Pancreas (tissue), 10 donors: ENCODE measurements at regions not wholly inside any gene's neighbourhood (a gene's known extent, or its start where the extent isn't known, plus 50 kb on each side); places are given as distances from the start of the nearest gene placed in this dataset.

Source experiments
- ATAC-seq, 4 donors: fragments of 200-7000 bp; cut with Tn5 transposase; one replicate each; pipeline versions ENCODE4 v1.8.0 to v1.9.1; 2020; ENCODE audit warnings: mild to moderate bottlenecking in 4 of 4, moderate library complexity in 4 of 4
- DNase-seq, 6 donors: peaks; one replicate each; pipeline ENCODE4 v3.0.0-alpha.2; 2020
- FAIRE-seq: peaks from 2 replicates; lab custom pipeline; 2012; peaks lifted over from hg19 to GRCh38; lab: Jason Lieb, UNC
- H3K27ac ChIP-seq, 4 donors: fragments of 200-600 bp; sonication (generic); 1 replicate in 3 of 4; 2 replicates in 1 of 4; pipeline versions ENCODE4 v1.5.0 to v1.8.0; 2020
- H3K27me3 ChIP-seq, 4 donors: fragments of 200-600 bp; one replicate each; pipeline ENCODE4 v1.8.0; 2021
- H3K36me3 ChIP-seq, 3 donors: fragments of 200-600 bp; sonication (generic) in 1 of 3; one replicate each; pipeline versions ENCODE4 v1.5.0 to v1.8.0; 2020 to 2021
- H3K4me1 ChIP-seq, 3 donors: fragments of 200-600 bp; one replicate each; pipeline ENCODE4 v1.8.0; 2021
- H3K4me3 ChIP-seq, 4 donors: fragments of 200-600 bp; sonication (generic) in 2 of 4; one replicate each; pipeline versions ENCODE4 v1.5.0 to v1.8.0; 2020 to 2021
- H3K9me3 ChIP-seq, 4 donors: fragments of 200-600 bp; one replicate each; pipeline ENCODE4 v1.8.0; 2021
- CTCF ChIP-seq, 4 donors: fragments of 200-600 bp; sonication (generic) in 3 of 4; IDR thresholded peaks; one replicate each; pipeline versions ENCODE4 v1.5.0 to v1.8.0; 2021; ENCODE audit warnings: antibody characterized with exemption in 4 of 4
- WGBS, 2 donors: extraction: QIAGEN DNeasy Blood & Tissue Kit; methylation state at CpG; one replicate each; pipeline ENCODE4 v1.1.7; 2013; 5-methylcytosine and 5-hydroxymethylcytosine counted together
- intact Hi-C, 3 donors: fragments of 100-400 bp; cut with DNase I; formaldehyde crosslinking; loops; one replicate each; pipeline versions ENCODE4 v1.11.1 to v1.14.2; 2022
- donor health status: healthy with polysubstance abuse.
- donor health status: DM: no; HTN: no; CAD: no; lungs with moderate emphysema.
- donor health status: DM: no; HTN: no; CAD: no.
- donor health status: control.
- donor health status: control.
- donor health status: Bipolar disorder and iron deficiency.
- donor health status: DM: yes; HTN: yes; CAD: no.
- donor health status: DM: no; HTN: no; CAD: no.
- donor health status: DM: no; HTN: no; CAD: no.
- donor health status: DM: yes; HTN: yes; CAD: no.

GRCh38 chr16:60295451-60295850 lies 1561.3 kb upstream of the GOT2 start:
- no peaks in the 10 kb centered on the region for H3K4me1 ChIP-seq
- no peaks in the 10 kb centered on the region for H3K9me3 ChIP-seq
- WGBS, 2 donors, result 38 to 59% methylated on average over 3 of the region's 3 CpGs
- TF ChIP-seq CTCF (IDR thresholded peaks at IDR 0.05), result no peak
- H3K27me3 ChIP-seq, result no peaks in the 10 kb centered on the region
- intact Hi-C loops, result no loop called here
- no peak for ATAC-seq
- H3K36me3 ChIP-seq, result no peaks in the 10 kb centered on the region
- no peak for FAIRE-seq
- no peak overlapping the region for H3K27ac ChIP-seq
- DNase-seq, result no peak
- H3K4me3 ChIP-seq, result no peak overlapping the region

GRCh38 chr16:60285794-60286193 lies 1551.7 kb upstream of the GOT2 start:
- ATAC-seq (no peak), FAIRE-seq (no peak), DNase-seq (no peak)
- no peaks in the 10 kb centered on the region for H3K9me3 ChIP-seq
- H3K4me3 ChIP-seq, result no peak overlapping the region
- no peaks in the 10 kb centered on the region for H3K27me3 ChIP-seq
- TF ChIP-seq CTCF (IDR thresholded peaks at IDR 0.05), result no peak
- 28 to 46% methylated on average over 1 of the region's 1 CpG for WGBS, 2 donors
- H3K36me3 ChIP-seq, result no peaks in the 10 kb centered on the region
- H3K27ac ChIP-seq, result no peak overlapping the region
- no peaks in the 10 kb centered on the region for H3K4me1 ChIP-seq
- intact Hi-C loops, result no loop called here

GRCh38 chr16:60279061-60279665 lies 1545.0 kb upstream of the GOT2 start:
- ATAC-seq, result no peak
- Histone ChIP-seq H3K4me3 (no peak overlapping the region), H3K9me3 (no peaks in the 10 kb centered on the region), H3K27me3 (no peaks in the 10 kb centered on the region), H3K4me1 (no peaks in the 10 kb centered on the region), H3K36me3 (no peaks in the 10 kb centered on the region), H3K27ac (no peak overlapping the region)
- DNase-seq, result no peak
- WGBS, 2 donors, result 72 to 78% methylated on average over 11 of the region's 11 CpGs
- no peak for TF ChIP-seq CTCF (IDR thresholded peaks at IDR 0.05)
- FAIRE-seq, result no peak
- intact Hi-C loops, result no loop called here

GRCh38 chr16:60274431-60275019 lies 1540.4 kb upstream of the GOT2 start:
- no peak for FAIRE-seq
- 40 to 50% methylated on average over 2 of the region's 2 CpGs for WGBS, 2 donors
- Histone ChIP-seq H3K27ac (no peak overlapping the region), H3K4me1 (no peaks in the 10 kb centered on the region), H3K4me3 (no peak overlapping the region), H3K27me3 (no peaks in the 10 kb centered on the region), H3K9me3 (no peaks in the 10 kb centered on the region), H3K36me3 (no peaks in the 10 kb centered on the region)
- no peak for ATAC-seq
- no peak for TF ChIP-seq CTCF (IDR thresholded peaks at IDR 0.05)
- intact Hi-C loops, result no loop called here
- no peak for DNase-seq

GRCh38 chr16:60271781-60272180 lies 1537.7 kb upstream of the GOT2 start:
- Histone ChIP-seq H3K9me3 (no peaks in the 10 kb centered on the region), H3K27me3 (no peaks in the 10 kb centered on the region)
- FAIRE-seq, result no peak

More at GRCh38 chr16:60271781-60272180, 1537.7 kb upstream of the GOT2 start:
- H3K4me3 ChIP-seq, result no peak overlapping the region
- H3K27ac ChIP-seq, result no peak overlapping the region
- intact Hi-C loops, result no loop called here
- ATAC-seq (no peak), DNase-seq (no peak)
- no peaks in the 10 kb centered on the region for H3K36me3 ChIP-seq
- no peaks in the 10 kb centered on the region for H3K4me1 ChIP-seq
- TF ChIP-seq CTCF (IDR thresholded peaks at IDR 0.05), result no peak
